Rectal smooth muscle tissue (tissue), 1 donor: ENCODE measurements at regions not wholly inside any gene's neighbourhood (a gene's known extent, or its start where the extent isn't known, plus 50 kb on each side); places are given as distances from the start of the nearest gene placed in this dataset.
"Not testable (repeated sequence)": the region's sequence is repeated elsewhere in the genome, so short reads cannot be mapped to it uniquely, and the experiment has no call there.

Experiments
- H3K27ac ChIP-seq: one replicate; pipeline ENCODE4 v1.7.0; 2013; ENCODE audit warnings: low read depth, low read length, inconsistent platforms
- H3K27me3 ChIP-seq: one replicate; pipeline ENCODE4 v1.7.0; 2013; ENCODE audit warnings: low read length; ENCODE audit not compliant: control insufficient read depth, insufficient read depth
- H3K36me3 ChIP-seq: one replicate; pipeline ENCODE4 v1.7.0; 2013; ENCODE audit warnings: low read length; ENCODE audit not compliant: control insufficient read depth, insufficient read depth
- H3K4me1 ChIP-seq: one replicate; pipeline ENCODE4 v1.7.0; 2013; ENCODE audit warnings: low read length; ENCODE audit not compliant: control insufficient read depth, insufficient read depth
- H3K4me3 ChIP-seq: one replicate; pipeline ENCODE4 v1.7.0; 2013; ENCODE audit warnings: low read length
- H3K9ac ChIP-seq: one replicate; pipeline ENCODE4 v1.7.0; 2013; ENCODE audit warnings: low read length

DNA sequence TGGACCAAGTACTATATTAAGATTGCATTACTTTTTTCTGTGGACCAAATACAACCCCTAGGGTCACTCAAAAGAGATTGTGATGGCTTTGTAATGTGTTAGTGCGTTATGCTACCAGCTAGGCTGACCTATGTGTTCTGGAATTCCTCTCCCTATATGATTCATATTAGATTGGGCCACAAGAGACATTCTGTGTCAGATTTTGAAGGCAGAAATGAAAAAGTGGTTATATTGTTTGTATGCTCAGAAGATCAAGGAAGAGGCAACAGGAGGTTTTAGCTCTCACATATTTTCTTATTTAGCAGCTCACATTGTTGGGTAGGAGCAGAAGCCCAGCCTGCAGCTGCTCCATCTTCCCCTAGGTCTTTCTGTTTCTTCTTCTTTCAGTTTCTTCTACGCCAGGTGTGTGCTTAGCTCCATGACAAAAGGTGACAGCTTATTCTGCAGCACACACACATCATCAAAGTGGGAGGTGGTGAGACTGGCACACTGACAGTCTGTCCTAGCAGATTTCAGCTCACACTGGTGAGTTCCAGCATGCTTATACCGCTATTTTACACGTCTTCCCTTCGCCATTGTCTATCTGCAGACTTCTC, 156.8 kb upstream of the UBE2E3 start:
- H3K4me1 ChIP-seq, result no peaks in the 10 kb centered on the region
- H3K36me3 ChIP-seq, result no peaks in the 10 kb centered on the region
- H3K27ac ChIP-seq, result no peak overlapping the region
- no peak overlapping the region for H3K9ac ChIP-seq
- H3K4me3 ChIP-seq, result no peak overlapping the region
- H3K27me3 ChIP-seq, result no peaks in the 10 kb centered on the region

DNA sequence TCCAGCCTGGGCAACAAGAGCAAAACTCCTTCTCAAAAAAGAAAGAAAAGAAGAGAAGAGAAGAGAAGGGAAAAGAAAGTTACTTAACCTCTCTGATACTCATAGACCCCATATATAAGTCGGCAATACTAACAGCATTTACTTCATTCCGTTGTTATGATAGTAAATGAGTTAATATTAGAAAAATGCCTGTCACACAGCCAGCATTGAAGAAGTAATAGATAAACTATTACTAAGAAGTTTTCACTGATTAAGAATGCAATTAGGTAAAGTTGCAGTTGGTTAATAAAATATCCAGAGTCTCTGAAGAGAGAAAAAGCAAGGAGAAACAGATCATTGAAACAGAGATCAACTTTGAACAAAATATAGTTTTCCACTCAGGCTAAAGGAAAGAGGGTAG, 161.3 kb upstream of the UBE2E3 start:
- Histone ChIP-seq H3K4me3 (no peak overlapping the region), H3K9ac (no peak overlapping the region), H3K36me3 (no peaks in the 10 kb centered on the region), H3K4me1 (no peaks in the 10 kb centered on the region), H3K27ac (no peak overlapping the region), H3K27me3 (no peaks in the 10 kb centered on the region)

GRCh38 chr2:180818700-180819099, 161.7 kb upstream of the UBE2E3 start:
- not testable (repeated sequence) for H3K27me3 ChIP-seq, H3K9ac ChIP-seq, H3K4me3 ChIP-seq, H3K27ac ChIP-seq, H3K4me1 ChIP-seq, H3K36me3 ChIP-seq

DNA sequence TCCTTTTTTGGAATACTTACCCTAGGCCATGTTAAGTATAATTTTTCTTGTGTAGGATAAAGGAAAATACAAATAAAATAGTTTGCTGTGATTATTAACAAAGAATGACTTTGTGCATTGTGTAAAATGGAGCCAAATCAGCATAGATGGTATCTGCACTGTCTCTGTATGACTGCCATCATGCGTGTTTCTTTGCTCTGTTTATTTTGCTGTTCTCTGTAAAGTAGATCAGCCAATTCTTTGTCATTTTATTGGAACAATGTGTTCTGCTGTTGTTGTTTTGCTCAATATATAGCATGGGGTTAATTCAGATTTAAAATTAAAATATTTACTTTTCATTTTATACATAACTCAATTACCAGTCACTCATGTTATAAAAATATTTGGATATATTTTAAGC, 181.3 kb upstream of the UBE2E3 start:
- no peak overlapping the region for H3K27ac ChIP-seq
- no peak overlapping the region for H3K9ac ChIP-seq
- H3K4me3 ChIP-seq, result no peak overlapping the region
- H3K36me3 ChIP-seq, result no peaks in the 10 kb centered on the region
- no peaks in the 10 kb centered on the region for H3K4me1 ChIP-seq
- H3K27me3 ChIP-seq, result no peaks in the 10 kb centered on the region

- H3K4me1 ChIP-seq, result no peaks in the 10 kb centered on the region
- no peaks in the 10 kb centered on the region for H3K36me3 ChIP-seq
- no peak overlapping the region for H3K27ac ChIP-seq
- no peaks in the 10 kb centered on the region for H3K27me3 ChIP-seq
- no peak overlapping the region for H3K9ac ChIP-seq
- H3K4me3 ChIP-seq, result no peak overlapping the region
These were observed 189.5 kb upstream of the UBE2E3 start for GRCh38 chr2:180790891-180791290.

DNA sequence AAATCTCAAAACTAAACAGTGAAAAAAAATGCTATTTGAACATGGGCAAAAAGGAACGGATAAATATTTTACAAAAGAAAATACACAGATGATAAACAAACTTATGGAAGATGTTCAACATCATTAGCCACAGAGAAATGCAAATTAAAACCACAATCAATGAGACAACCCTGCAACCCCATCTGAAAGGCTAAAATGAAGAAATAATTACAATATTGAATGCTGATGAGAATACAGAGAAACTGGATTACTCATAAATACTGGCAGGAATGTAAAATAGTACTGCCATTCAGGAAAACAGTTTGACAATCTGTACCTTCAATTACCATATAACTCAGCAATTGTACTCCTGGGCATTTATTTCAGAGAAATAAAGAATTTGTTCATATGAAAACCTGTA, 193.1 kb upstream of the UBE2E3 start:
- no peaks in the 10 kb centered on the region for H3K4me1 ChIP-seq
- no peak overlapping the region for H3K27ac ChIP-seq
- no peak overlapping the region for H3K4me3 ChIP-seq
- no peaks in the 10 kb centered on the region for H3K36me3 ChIP-seq
- no peaks in the 10 kb centered on the region for H3K27me3 ChIP-seq
- no peak overlapping the region for H3K9ac ChIP-seq

- Histone ChIP-seq H3K27ac (no peak overlapping the region), H3K4me1 (no peaks in the 10 kb centered on the region), H3K4me3 (no peak overlapping the region), H3K27me3 (no peaks in the 10 kb centered on the region), H3K9ac (no peak overlapping the region), H3K36me3 (no peaks in the 10 kb centered on the region)
These were observed 199.1 kb upstream of the UBE2E3 start for GRCh38 chr2:180781276-180781675.

- H3K4me1 ChIP-seq, result no peaks in the 10 kb centered on the region
- no peak overlapping the region for H3K9ac ChIP-seq
- no peak overlapping the region for H3K4me3 ChIP-seq
- H3K27ac ChIP-seq, result no peak overlapping the region
- no peaks in the 10 kb centered on the region for H3K36me3 ChIP-seq
- no peaks in the 10 kb centered on the region for H3K27me3 ChIP-seq
These were observed 202.1 kb upstream of the UBE2E3 start for GRCh38 chr2:180778291-180778690.

DNA sequence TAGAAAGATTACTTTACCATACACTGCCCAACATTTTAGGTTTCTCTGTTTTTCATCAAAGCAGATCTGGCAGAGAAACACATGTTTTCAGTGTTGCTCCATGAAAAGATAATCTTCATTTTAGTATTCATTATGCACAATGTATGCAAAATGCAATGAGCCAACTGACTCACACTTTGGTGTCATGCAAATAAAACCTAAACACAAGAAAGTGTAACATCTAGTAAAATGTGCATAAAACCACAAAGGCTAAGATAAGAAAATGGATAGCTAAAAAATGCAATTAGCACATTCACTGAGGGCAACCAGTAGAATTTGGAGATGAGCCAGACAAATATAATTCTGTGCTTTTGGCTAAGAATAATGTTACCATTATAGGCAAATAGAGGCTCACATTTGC, 203.5 kb upstream of the UBE2E3 start:
- H3K9ac ChIP-seq, result no peak overlapping the region
- H3K4me1 ChIP-seq, result no peaks in the 10 kb centered on the region
- H3K36me3 ChIP-seq, result no peaks in the 10 kb centered on the region
- no peak overlapping the region for H3K27ac ChIP-seq
- H3K4me3 ChIP-seq, result no peak overlapping the region
- H3K27me3 ChIP-seq, result no peaks in the 10 kb centered on the region

DNA sequence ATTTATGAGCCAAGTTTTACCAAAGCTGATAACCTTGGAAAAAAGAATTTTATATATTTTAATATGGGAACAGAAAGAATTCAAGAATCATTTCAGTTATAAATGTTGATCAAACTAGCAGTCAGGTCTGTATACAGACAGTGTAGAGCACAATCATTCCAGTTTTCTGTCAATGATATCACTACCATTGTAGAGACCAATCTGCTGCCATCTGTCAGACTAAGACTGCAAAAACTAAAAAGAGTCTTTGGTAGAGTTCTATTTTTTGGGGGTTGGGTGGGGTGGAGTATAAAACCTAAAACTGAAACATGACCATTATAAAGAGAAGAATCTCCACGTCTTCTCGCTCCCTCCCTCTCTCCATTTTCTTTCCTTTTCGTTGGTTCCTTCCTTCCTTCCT, 204.7 kb upstream of the UBE2E3 start:
- H3K27ac ChIP-seq, result no peak overlapping the region
- H3K4me3 ChIP-seq, result no peak overlapping the region
- no peaks in the 10 kb centered on the region for H3K4me1 ChIP-seq
- H3K27me3 ChIP-seq, result no peaks in the 10 kb centered on the region
- no peaks in the 10 kb centered on the region for H3K36me3 ChIP-seq
- H3K9ac ChIP-seq, result no peak overlapping the region

DNA sequence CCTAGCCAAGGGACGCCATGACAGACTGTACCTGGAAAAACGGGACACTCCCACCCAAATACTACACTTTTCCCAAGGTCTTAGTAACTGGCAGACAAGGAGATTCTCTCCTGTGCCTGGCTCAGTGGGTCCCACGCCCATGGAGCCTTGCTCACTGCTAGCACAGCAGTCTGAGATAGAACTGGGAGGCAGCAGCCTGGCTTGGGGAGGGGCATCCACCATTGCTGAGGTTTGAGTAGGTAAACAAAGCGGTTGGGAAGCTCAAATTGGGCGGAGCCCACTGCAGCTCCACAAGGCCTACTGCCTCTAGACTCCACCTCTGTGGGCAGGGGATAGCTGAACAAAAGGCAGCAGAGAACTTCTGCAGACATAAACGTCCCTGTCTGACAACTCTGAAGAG, 215.1 kb upstream of the UBE2E3 start:
- H3K9ac ChIP-seq, H3K27ac ChIP-seq, H3K36me3 ChIP-seq, H3K4me1 ChIP-seq, H3K27me3 ChIP-seq, H3K4me3 ChIP-seq: not testable (repeated sequence)

GRCh38 chr2:180763263-180763989, 217.0 kb upstream of the UBE2E3 start:
- H3K27me3 ChIP-seq, result no peaks in the 10 kb centered on the region
- no peak overlapping the region for H3K27ac ChIP-seq
- no peak overlapping the region for H3K9ac ChIP-seq
- no peaks in the 10 kb centered on the region for H3K36me3 ChIP-seq
- no peaks in the 10 kb centered on the region for H3K4me1 ChIP-seq
- no peak overlapping the region for H3K4me3 ChIP-seq

- Histone ChIP-seq H3K4me1 (no peaks in the 10 kb centered on the region), H3K36me3 (no peaks in the 10 kb centered on the region), H3K27me3 (no peaks in the 10 kb centered on the region), H3K27ac (no peak overlapping the region), H3K4me3 (no peak overlapping the region), H3K9ac (no peak overlapping the region)
These were observed 219.2 kb upstream of the UBE2E3 start for GRCh38 chr2:180761224-180761623.
